ENCODE measurements at regions not wholly inside any gene's neighbourhood (a gene's known extent, or its start where the extent isn't known, plus 50 kb on each side); places are given as distances from the start of the nearest gene placed in this dataset.

DNA sequence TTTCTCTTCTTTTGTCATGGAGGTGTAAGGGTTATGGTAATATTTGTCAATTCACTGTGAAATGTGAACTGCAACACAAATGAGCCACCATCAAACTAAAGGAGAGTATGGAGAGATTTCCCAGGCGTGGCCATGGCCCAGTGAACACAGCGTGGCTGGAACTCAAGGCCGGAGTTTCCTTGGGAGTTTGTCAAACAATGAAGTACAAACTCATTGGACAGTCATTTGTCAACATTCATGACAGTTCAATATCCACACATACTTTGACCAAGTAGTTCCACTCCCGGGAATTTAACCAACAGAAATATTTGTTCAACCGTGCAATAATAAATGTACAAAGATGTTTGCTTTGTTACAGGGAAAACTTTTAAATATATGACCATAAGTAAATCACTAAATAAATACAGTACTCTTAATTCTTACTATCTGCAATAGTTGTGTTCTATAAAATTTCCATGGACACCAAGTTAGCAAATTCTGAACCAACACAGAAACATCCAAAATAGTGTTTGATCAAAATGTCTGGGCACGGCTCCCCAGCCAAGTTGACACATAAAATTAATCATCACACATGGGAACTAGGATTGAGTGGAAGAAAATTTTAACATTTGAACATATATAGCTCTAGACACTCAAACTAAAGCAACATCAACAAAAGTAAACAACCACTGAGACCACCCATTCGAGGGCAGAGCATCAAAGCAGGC is 87.1 kb downstream of the DIRAS2 start:
- no peak for TF ChIP-seq POLR2A (IDR thresholded peaks at IDR 0.05)
- no peak for TF ChIP-seq POLR2AphosphoS5 (IDR thresholded peaks at IDR 0.05)
- no peak for TF ChIP-seq CTCF (IDR thresholded peaks at IDR 0.05)
